Peyer's patch (tissue), 4 donors: ENCODE measurements at regions not wholly inside any gene's neighbourhood (a gene's known extent, or its start where the extent isn't known, plus 50 kb on each side); places are given as distances from the start of the nearest gene placed in this dataset.

ENCODE experiments used
- CTCF ChIP-seq, 6 experiments: fragments of 450-650 bp in 4 of 6; fragments of 200-600 bp in 2 of 6; sonication (generic) in 1 of 6; IDR thresholded peaks; one replicate each; pipeline ENCODE4 v1.5.1; 2017 to 2019; ENCODE audit warnings: antibody characterized with exemption in 6 of 6, mild to moderate bottlenecking in 3 of 6, moderate library complexity in 1 of 6
- POLR2A ChIP-seq, 2 donors: fragments of 450-650 bp; IDR thresholded peaks; one replicate each; pipeline ENCODE4 v1.5.1; 2017; ENCODE audit warnings: antibody characterized with exemption in 2 of 2, mild to moderate bottlenecking in 2 of 2, moderate library complexity in 2 of 2

DNA sequence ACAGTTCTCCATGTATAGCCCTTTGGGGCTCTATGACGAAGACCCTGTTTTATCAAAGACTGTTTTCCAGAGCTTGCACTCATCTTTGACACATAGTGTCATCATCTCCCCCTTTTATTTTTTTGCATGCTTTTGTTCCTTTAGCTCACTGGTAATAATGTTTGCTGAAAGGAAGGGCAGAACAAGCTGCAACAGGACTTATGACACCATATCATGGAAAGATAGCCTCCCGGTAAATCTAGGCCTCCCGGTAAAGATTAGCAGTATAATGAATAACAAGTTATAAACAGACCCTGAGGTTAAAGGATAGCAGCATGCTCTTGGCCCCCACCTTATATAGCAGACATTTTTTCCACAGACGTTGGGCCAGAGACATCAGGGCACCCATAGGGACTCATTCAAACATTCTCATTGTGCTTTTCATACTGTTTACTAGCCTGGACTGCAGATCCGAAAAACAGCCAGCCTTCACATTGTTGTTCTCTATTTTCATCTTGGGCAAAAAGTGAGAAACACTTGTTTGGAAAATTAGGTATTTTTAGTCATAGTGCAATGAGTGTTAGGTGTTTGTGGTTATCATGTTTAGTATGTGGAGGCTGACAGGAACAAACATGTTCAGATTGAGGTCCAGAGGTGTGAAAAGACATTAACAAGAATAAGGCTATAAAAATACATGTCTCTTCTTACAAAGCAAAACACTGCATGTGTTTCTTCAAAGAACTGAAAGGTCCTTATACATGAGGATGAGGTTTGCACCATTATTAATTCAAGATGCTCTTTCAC, 136.9 kb upstream of the SPRY2 start:
- TF ChIP-seq CTCF (IDR thresholded peaks at IDR 0.05) = no peak
- no peak for TF ChIP-seq POLR2A (IDR thresholded peaks at IDR 0.05)
